Activated CD8-positive, alpha-beta T cell treated with anti-CD3 and anti-CD28 coated beads for 36 hours (primary cell): ENCODE measurements at regions not wholly inside any gene's neighbourhood (a gene's known extent, or its start where the extent isn't known, plus 50 kb on each side); places are given as distances from the start of the nearest gene placed in this dataset.

Source experiments
- ATAC-seq: fragments of 200-7000 bp; cut with Tn5 transposase; one replicate; pipeline ENCODE4 v1.10.0; 2021; ENCODE audit warnings: mild to moderate bottlenecking, moderate library complexity
- CTCF ChIA-PET: fragments of 350-600 bp; sonication (Branson Sonifier 250); formaldehyde crosslinking; loops from one replicate; lab custom pipeline; 2021; ENCODE audit warnings: antibody characterized with exemption; lab: Charles Lee
- POLR2A ChIA-PET: fragments of 350-600 bp; sonication (Branson Sonifier 250); formaldehyde crosslinking; loops from one replicate; lab custom pipeline; 2021; ENCODE audit warnings: antibody characterized with exemption; lab: Charles Lee
- DNase-seq: peaks from one replicate; pipeline ENCODE4 v3.0.0-alpha.2; 2020
- H3K27ac Mint-ChIP-seq: one replicate; pipeline ENCODE4 v1.8.0; 2021; ENCODE audit warnings: mild to moderate bottlenecking, mixed read lengths
- H3K27me3 Mint-ChIP-seq: one replicate; pipeline ENCODE4 v1.8.0; 2021; ENCODE audit warnings: mixed read lengths
- H3K36me3 Mint-ChIP-seq: one replicate; pipeline ENCODE4 v1.8.0; 2021; ENCODE audit warnings: low read depth, mixed read lengths
- H3K4me1 Mint-ChIP-seq: one replicate; pipeline ENCODE4 v1.8.0; 2021; ENCODE audit warnings: low read depth, mixed read lengths
- H3K4me3 Mint-ChIP-seq: one replicate; pipeline ENCODE4 v1.8.0; 2021; ENCODE audit warnings: mild to moderate bottlenecking, moderate library complexity, mixed read lengths
- H3K9me3 Mint-ChIP-seq: one replicate; pipeline ENCODE4 v1.8.0; 2021; ENCODE audit warnings: mixed read lengths
- intact Hi-C: fragments of 100-400 bp; cut with micrococcal nuclease; formaldehyde crosslinking; loops from one replicate; pipeline ENCODE4 v1.10.0; 2022
- TF ChIP-seq, protein P1 (sequence below): fragments of 200-600 bp; IDR thresholded peaks from one replicate; pipeline ENCODE4 v1.8.0; 2022; ENCODE audit warnings: antibody characterized with exemption, mild to moderate bottlenecking

DNA sequence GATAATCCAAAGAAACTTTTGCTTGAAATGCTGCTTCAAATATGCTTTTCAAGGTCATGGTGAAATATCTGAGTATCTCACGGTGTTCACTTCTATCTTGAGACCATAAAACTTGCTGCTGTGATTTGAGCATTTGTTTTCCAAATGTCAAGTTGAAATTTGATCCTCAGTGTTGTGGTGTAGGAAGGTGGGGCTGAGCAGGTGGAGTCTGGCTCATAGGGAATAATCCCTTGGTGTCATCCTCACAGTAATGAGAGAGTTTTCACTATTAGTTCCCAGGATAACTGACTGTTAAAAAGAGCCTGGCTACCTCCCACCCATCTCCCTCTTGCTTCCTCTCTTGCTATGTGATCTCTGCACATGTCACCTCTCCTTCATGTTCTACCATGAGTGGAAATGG is 858.0 kb upstream of the SLITRK5 start:
- ChIA-PET POLR2A (no interaction called here), CTCF (no interaction called here)
- ATAC-seq (no peak), DNase-seq (no peak)
- TF ChIP-seq, protein P1, sequence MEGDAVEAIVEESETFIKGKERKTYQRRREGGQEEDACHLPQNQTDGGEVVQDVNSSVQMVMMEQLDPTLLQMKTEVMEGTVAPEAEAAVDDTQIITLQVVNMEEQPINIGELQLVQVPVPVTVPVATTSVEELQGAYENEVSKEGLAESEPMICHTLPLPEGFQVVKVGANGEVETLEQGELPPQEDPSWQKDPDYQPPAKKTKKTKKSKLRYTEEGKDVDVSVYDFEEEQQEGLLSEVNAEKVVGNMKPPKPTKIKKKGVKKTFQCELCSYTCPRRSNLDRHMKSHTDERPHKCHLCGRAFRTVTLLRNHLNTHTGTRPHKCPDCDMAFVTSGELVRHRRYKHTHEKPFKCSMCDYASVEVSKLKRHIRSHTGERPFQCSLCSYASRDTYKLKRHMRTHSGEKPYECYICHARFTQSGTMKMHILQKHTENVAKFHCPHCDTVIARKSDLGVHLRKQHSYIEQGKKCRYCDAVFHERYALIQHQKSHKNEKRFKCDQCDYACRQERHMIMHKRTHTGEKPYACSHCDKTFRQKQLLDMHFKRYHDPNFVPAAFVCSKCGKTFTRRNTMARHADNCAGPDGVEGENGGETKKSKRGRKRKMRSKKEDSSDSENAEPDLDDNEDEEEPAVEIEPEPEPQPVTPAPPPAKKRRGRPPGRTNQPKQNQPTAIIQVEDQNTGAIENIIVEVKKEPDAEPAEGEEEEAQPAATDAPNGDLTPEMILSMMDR, result no peak
- Mint-ChIP-seq H3K4me1 (no peaks in the 10 kb centered on the region), H3K9me3 (peaks cover 5% of the 10 kb centered on the region), H3K36me3 (no peaks in the 10 kb centered on the region), H3K27ac (no peak overlapping the region), H3K27me3 (no peaks in the 10 kb centered on the region), H3K4me3 (no peak overlapping the region)
- intact Hi-C loops, result no loop called here

- H3K4me1 Mint-ChIP-seq, result no peaks in the 10 kb centered on the region
- ATAC-seq (no peak), DNase-seq (no peak)
- H3K36me3 Mint-ChIP-seq, result no peaks in the 10 kb centered on the region
- POLR2A ChIA-PET, result no interaction called here
- no peaks in the 10 kb centered on the region for H3K9me3 Mint-ChIP-seq
- no peaks in the 10 kb centered on the region for H3K27me3 Mint-ChIP-seq
- CTCF ChIA-PET, result no interaction called here
- TF ChIP-seq, protein P1, result no peak
- H3K27ac Mint-ChIP-seq, result no peak overlapping the region
- H3K4me3 Mint-ChIP-seq, result no peak overlapping the region
- intact Hi-C loops, result no loop called here
Observed at GRCh38 chr13:86825410-86825809, 845.8 kb upstream of the SLITRK5 start.

DNA sequence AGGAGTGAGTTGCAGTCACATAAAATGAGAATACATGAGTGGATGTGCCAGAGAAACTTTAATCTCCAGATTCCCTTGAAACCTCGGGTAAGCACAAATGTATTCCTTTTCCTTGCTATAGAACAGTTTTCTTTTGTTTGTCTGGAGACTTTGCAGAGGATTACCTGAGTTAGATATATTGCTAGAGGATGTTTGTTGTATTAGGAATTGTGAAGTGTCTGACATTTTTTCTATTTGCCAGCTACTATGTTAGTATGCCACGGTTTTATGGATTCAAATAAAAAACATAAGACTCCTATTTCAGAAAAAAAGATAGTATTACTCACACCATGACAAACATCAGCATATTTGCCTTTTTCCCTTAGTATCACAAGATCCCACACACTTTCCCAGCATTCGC is 844.9 kb upstream of the SLITRK5 start:
- Mint-ChIP-seq H3K4me1 (no peaks in the 10 kb centered on the region), H3K9me3 (peaks cover 4% of the 10 kb centered on the region), H3K36me3 (no peaks in the 10 kb centered on the region), H3K27me3 (no peaks in the 10 kb centered on the region), H3K27ac (no peak overlapping the region), H3K4me3 (no peak overlapping the region)
- no peak for DNase-seq
- TF ChIP-seq, protein P1, result no peak
- no peak for ATAC-seq
- CTCF ChIA-PET, result no interaction called here
- intact Hi-C loops, result no loop called here
- POLR2A ChIA-PET, result no interaction called here

DNA sequence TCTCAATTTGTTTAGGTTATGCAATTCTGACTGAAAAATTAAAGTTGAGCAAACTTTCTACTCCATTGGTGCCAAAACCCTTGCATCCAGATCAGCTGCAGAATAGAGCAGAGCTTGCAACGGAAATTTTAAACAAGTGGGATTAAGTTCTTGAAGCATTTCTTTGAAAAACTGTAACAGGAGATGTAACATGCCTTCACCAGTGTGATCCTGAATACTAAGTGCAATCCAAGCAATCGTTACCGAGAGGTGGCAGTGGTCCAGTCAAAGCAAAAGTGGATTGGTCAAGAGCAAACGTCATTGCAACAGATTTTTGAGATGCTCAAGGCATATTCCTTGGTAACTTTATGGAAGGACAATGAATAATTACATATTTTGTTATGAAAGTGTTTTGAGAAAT is 841.1 kb upstream of the SLITRK5 start:
- Mint-ChIP-seq H3K27ac (no peak overlapping the region), H3K9me3 (peaks cover 6% of the 10 kb centered on the region), H3K4me3 (no peak overlapping the region), H3K4me1 (no peaks in the 10 kb centered on the region), H3K27me3 (no peaks in the 10 kb centered on the region), H3K36me3 (no peaks in the 10 kb centered on the region)
- ChIA-PET CTCF (no interaction called here), POLR2A (no interaction called here)
- TF ChIP-seq, protein P1, result no peak
- intact Hi-C loops, result no loop called here
- ATAC-seq (no peak), DNase-seq (no peak)

GRCh38 chr13:86831084-86831483 is 840.1 kb upstream of the SLITRK5 start:
- ChIA-PET POLR2A (no interaction called here), CTCF (no interaction called here)
- DNase-seq (no peak), ATAC-seq (no peak)
- peaks cover 13% of the 10 kb centered on the region for H3K9me3 Mint-ChIP-seq
- no peak overlapping the region for H3K27ac Mint-ChIP-seq
- H3K4me3 Mint-ChIP-seq, result no peak overlapping the region
- TF ChIP-seq, protein P1, result no peak
- no peaks in the 10 kb centered on the region for H3K4me1 Mint-ChIP-seq
- no peaks in the 10 kb centered on the region for H3K27me3 Mint-ChIP-seq
- H3K36me3 Mint-ChIP-seq, result no peaks in the 10 kb centered on the region
- intact Hi-C loops, result no loop called here
